ENCODE measurements at regions not wholly inside any gene's neighbourhood (a gene's known extent, or its start where the extent isn't known, plus 50 kb on each side); places are given as distances from the start of the nearest gene placed in this dataset.

- no peaks in the 10 kb centered on the region for H3K9me3 Mint-ChIP-seq (ENCODE audit: low read depth)
- H3K27ac Mint-ChIP-seq, result no peak overlapping the region
- no peaks in the 10 kb centered on the region for H3K36me3 Mint-ChIP-seq (ENCODE audit: insufficient read depth)
- no peak overlapping the region for H3K4me3 Mint-ChIP-seq (ENCODE audit: low read depth)
- no peak for DNase-seq (ENCODE audit: low spot score, unreplicated experiment)
- H3K27me3 Mint-ChIP-seq, result no peaks in the 10 kb centered on the region
- H3K4me1 Mint-ChIP-seq (ENCODE audit: low read depth), result no peaks in the 10 kb centered on the region
- no peak for TF ChIP-seq CTCF (IDR thresholded peaks at IDR 0.05; ENCODE audit: unreplicated experiment)
Measured at GRCh38 chr5:171713152-171713551, 72.5 kb upstream of the SMIM23 start.

- no peak overlapping the region for H3K27ac Mint-ChIP-seq
- DNase-seq (ENCODE audit: low spot score, unreplicated experiment), result no peak
- TF ChIP-seq CTCF (IDR thresholded peaks at IDR 0.05; ENCODE audit: unreplicated experiment), result no peak
- no peaks in the 10 kb centered on the region for H3K4me1 Mint-ChIP-seq (ENCODE audit: low read depth)
- no peaks in the 10 kb centered on the region for H3K36me3 Mint-ChIP-seq (ENCODE audit: insufficient read depth)
- no peaks in the 10 kb centered on the region for H3K27me3 Mint-ChIP-seq
- H3K9me3 Mint-ChIP-seq (ENCODE audit: low read depth), result no peaks in the 10 kb centered on the region
- no peak overlapping the region for H3K4me3 Mint-ChIP-seq (ENCODE audit: low read depth)
Measured at GRCh38 chr5:171714261-171714660, 71.4 kb upstream of the SMIM23 start.

GRCh38 chr5:171714851-171715250 lies 70.8 kb upstream of the SMIM23 start:
- Mint-ChIP-seq H3K9me3 (ENCODE audit: low read depth) (no peaks in the 10 kb centered on the region), H3K36me3 (ENCODE audit: insufficient read depth) (no peaks in the 10 kb centered on the region), H3K4me3 (ENCODE audit: low read depth) (no peak overlapping the region), H3K4me1 (ENCODE audit: low read depth) (no peaks in the 10 kb centered on the region), H3K27me3 (no peaks in the 10 kb centered on the region), H3K27ac (no peak overlapping the region)
- TF ChIP-seq CTCF (IDR thresholded peaks at IDR 0.05; ENCODE audit: unreplicated experiment), result no peak
- no peak for DNase-seq (ENCODE audit: low spot score, unreplicated experiment)

- DNase-seq (ENCODE audit: low spot score, unreplicated experiment), result no peak
- Mint-ChIP-seq H3K27me3 (no peaks in the 10 kb centered on the region), H3K4me1 (ENCODE audit: low read depth) (no peaks in the 10 kb centered on the region), H3K36me3 (ENCODE audit: insufficient read depth) (no peaks in the 10 kb centered on the region), H3K9me3 (ENCODE audit: low read depth) (no peaks in the 10 kb centered on the region), H3K4me3 (ENCODE audit: low read depth) (no peak overlapping the region), H3K27ac (no peak overlapping the region)
- TF ChIP-seq CTCF (IDR thresholded peaks at IDR 0.05; ENCODE audit: unreplicated experiment), result no peak
Measured at GRCh38 chr5:171715551-171715950, 70.1 kb upstream of the SMIM23 start.

- H3K27me3 Mint-ChIP-seq, result peaks cover 6% of the 10 kb centered on the region
- H3K4me3 Mint-ChIP-seq (ENCODE audit: low read depth), result no peak overlapping the region
- no peak for TF ChIP-seq CTCF (IDR thresholded peaks at IDR 0.05; ENCODE audit: unreplicated experiment)
- peak; percentile 5 for DNase-seq (ENCODE audit: low spot score, unreplicated experiment)
- H3K4me1 Mint-ChIP-seq (ENCODE audit: low read depth), result no peaks in the 10 kb centered on the region
- H3K36me3 Mint-ChIP-seq (ENCODE audit: insufficient read depth), result no peaks in the 10 kb centered on the region
- H3K27ac Mint-ChIP-seq, result no peak overlapping the region
- no peaks in the 10 kb centered on the region for H3K9me3 Mint-ChIP-seq (ENCODE audit: low read depth)
Measured at GRCh38 chr5:171720086-171720485, 65.5 kb upstream of the SMIM23 start.
